CD1c-positive myeloid dendritic cell (primary cell): ENCODE measurements at regions not wholly inside any gene's neighbourhood (a gene's known extent, or its start where the extent isn't known, plus 50 kb on each side); places are given as distances from the start of the nearest gene placed in this dataset.

Experiments used
- DNase-seq: peaks from one replicate; pipeline ENCODE4 v3.0.0-alpha.2; 2016; ENCODE audit errors: extremely low spot score

- DNase-seq: no peak
These were observed 1022.0 kb downstream of the TBC1D22A start for GRCh38 chr22:47784367-47784983.

GRCh38 chr22:47783433-47784366 lies 1021.2 kb downstream of the TBC1D22A start:
- DNase-seq: no peak

GRCh38 chr22:47782328-47783075 lies 1020.1 kb downstream of the TBC1D22A start:
- no peak for DNase-seq

GRCh38 chr22:47781427-47782111 lies 1019.1 kb downstream of the TBC1D22A start:
- no peak for DNase-seq

GRCh38 chr22:47781024-47781423 lies 1018.6 kb downstream of the TBC1D22A start:
- DNase-seq: no peak

GRCh38 chr22:47780281-47780875 lies 1017.9 kb downstream of the TBC1D22A start:
- DNase-seq: no peak

GRCh38 chr22:47779474-47779873 lies 1017.0 kb downstream of the TBC1D22A start:
- DNase-seq: no peak

- no peak for DNase-seq
These were observed 1015.8 kb downstream of the TBC1D22A start for GRCh38 chr22:47778160-47778658.

- DNase-seq: no peak
These were observed 1015.0 kb downstream of the TBC1D22A start for GRCh38 chr22:47777426-47777825.

- DNase-seq: no peak
These were observed 1013.9 kb downstream of the TBC1D22A start for GRCh38 chr22:47776329-47776728.

GRCh38 chr22:47775686-47776085 lies 1013.2 kb downstream of the TBC1D22A start:
- no peak for DNase-seq

- DNase-seq: no peak
These were observed 1012.7 kb downstream of the TBC1D22A start for GRCh38 chr22:47775191-47775590.

GRCh38 chr22:47773635-47774034 lies 1011.2 kb downstream of the TBC1D22A start:
- no peak for DNase-seq

- DNase-seq: no peak
These were observed 1010.4 kb downstream of the TBC1D22A start for GRCh38 chr22:47772864-47773263.

- DNase-seq: no peak
These were observed 1007.2 kb downstream of the TBC1D22A start for GRCh38 chr22:47769652-47770051.

- no peak for DNase-seq
These were observed 1005.6 kb downstream of the TBC1D22A start for GRCh38 chr22:47768027-47768426.

- no peak for DNase-seq
These were observed 1005.0 kb downstream of the TBC1D22A start for GRCh38 chr22:47767403-47767802.

GRCh38 chr22:47765757-47766156 lies 1003.3 kb downstream of the TBC1D22A start:
- DNase-seq: no peak

GRCh38 chr22:47762141-47762540 lies 999.7 kb downstream of the TBC1D22A start:
- DNase-seq: no peak

GRCh38 chr22:47759909-47760308 lies 997.5 kb downstream of the TBC1D22A start:
- DNase-seq: no peak

- DNase-seq: no peak
These were observed 995.3 kb downstream of the TBC1D22A start for GRCh38 chr22:47757741-47758140.
